ENCODE measurements at regions not wholly inside any gene's neighbourhood (a gene's known extent, or its start where the extent isn't known, plus 50 kb on each side); places are given as distances from the start of the nearest gene placed in this dataset.
A peak's percentile ranks its signal among the peaks of the same experiment; 100 is the strongest.

DNA sequence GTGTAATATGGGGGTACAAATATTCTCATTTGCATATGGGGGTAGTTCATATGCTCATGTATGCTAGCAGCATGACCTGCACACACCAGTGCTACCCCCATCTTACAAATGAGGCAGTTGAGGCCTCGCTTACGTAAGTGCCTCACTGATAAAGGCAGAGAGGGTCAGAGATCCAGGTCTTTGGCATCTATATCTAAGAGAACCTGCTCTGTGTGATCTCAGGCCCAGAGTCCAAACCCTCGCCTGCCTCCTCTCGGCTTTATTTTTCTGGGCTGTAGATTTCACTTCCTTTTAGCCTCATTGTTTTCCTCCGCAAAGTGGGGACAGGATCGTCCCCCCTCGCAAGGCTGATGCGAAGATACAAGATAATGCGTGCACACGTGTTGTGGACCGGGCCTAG lies 325.2 kb downstream of the MN1 start:
- no peak for DNase-seq (ENCODE audit: low spot score)

DNA sequence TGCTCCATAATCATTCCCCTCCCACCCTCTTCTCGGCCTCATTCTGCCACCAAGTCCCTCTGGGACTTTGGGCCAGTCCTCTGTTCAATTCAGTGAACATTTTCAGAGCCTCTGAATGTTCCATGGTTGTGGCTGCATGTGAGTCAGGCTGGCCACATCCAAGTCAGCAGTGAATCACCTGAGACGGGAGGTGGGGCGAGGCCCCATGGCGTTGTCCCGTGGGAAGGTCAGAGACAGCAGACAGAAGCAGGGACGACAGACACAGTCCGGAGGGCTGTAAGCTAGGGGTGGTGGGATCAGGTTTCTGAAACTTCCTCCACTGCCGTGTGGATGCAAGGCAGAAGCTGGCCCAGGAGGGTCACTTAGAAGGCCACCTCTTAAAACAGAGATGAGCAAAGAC lies 324.8 kb downstream of the MN1 start:
- DNase-seq (ENCODE audit: low spot score) = peak; percentile 71

DNA sequence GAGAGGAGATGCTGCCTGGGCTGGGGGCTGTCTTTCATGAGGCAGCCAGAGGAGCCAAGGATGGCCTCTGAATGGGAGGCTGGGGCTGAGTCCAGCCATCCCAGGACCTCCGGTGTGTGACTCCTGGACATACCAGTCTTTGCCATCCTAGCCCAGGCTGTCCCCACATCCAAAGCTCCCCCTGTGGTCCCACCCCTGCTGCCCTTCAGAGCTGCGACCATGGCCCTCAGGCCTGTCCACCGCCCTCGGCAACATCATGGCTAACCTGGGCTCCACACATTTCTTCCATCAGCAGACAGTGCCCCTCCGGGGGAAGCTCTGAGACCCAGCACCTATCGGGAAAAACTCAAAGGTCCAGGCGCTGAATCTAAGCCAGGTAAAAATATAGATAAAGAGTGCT lies 324.4 kb downstream of the MN1 start:
- DNase-seq (ENCODE audit: low spot score) = no peak

DNA sequence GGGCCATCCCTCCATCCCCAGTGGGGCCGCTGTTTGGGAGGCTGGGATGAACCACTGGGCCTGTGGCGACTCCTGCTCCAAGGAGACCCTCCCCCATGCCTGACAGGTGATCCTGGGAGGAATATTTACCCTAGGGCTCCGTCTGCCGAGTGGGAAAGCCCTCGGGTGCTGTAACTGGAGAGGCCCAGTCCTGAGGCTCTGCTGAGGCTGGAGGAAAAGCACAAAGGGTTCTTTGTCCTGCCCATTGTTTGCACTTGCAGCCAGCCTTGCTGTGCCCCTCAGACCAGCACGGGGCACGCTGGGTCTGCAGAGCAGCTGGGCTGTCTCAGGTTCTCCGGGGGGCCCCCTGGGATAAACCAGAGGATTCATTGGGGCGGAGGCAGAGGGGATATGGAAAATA lies 321.1 kb downstream of the MN1 start:
- peak; percentile 66 for DNase-seq (ENCODE audit: low spot score)

DNA sequence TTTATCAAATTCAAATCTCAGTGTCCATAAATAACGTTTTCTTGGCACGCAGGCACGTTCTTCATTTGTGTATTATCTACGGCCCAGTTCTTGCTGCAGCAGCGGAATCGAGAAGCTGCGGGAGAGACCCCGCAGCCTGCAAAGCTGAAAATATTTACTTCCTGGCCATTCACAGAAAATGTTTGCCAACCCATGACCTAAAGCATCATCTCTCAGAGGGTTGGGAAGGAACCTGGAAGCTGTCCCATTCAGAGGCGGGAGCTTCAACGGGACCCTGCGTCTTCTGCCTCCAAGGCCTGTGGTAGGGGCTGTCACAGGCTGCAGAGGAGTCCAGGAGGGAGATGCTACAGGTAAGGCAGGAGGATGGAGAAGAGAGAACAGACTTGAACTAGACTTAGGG lies 319.2 kb downstream of the MN1 start:
- DNase-seq (ENCODE audit: low spot score) = no peak

- DNase-seq (ENCODE audit: low spot score) = no peak
These were observed 318.3 kb downstream of the MN1 start for GRCh38 chr22:27483095-27483785.

- DNase-seq (ENCODE audit: low spot score) = no peak
These were observed 315.7 kb downstream of the MN1 start for GRCh38 chr22:27485842-27486241.

DNA sequence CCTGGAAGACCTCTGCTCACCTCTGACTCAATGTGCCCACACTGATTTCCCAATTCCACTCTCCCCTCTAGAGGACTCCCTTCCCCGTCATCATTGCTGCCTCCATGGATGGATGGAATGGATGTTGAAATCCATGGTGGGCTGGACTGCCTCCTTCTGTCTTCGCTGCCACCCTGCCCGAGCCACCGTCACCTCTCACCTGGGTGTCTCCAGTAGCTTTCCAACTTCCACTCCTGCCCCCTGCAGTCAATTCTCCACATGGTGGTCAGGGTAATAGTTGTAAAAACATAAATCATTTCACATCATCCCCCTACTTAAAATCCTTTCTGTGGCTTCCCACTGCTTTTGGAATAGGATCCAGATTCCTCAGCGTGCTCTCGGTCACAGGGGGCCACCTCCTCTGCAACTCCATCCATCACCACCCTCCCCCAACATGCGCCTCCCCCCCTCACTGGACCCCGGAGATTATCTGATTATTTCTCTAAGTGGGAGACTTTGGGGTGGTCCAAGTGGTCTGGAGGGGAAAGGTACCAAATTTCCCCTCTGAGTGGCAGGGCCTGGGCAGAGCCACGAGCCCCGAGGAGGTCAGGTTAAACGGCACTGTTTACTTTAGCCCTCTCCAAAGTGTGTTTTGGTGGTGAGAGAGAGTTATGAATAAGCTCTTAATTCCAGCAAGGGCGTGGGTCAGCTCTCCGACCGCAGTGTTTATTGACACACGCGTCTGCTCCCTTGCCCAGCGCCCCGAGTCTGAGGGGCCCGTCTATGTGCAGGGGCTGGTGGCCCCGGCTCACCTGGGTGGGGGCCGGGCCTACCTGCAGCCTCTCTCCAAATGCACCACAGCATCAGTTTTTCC lies 313.7 kb downstream of the MN1 start:
- no peak for DNase-seq (ENCODE audit: low spot score)

DNA sequence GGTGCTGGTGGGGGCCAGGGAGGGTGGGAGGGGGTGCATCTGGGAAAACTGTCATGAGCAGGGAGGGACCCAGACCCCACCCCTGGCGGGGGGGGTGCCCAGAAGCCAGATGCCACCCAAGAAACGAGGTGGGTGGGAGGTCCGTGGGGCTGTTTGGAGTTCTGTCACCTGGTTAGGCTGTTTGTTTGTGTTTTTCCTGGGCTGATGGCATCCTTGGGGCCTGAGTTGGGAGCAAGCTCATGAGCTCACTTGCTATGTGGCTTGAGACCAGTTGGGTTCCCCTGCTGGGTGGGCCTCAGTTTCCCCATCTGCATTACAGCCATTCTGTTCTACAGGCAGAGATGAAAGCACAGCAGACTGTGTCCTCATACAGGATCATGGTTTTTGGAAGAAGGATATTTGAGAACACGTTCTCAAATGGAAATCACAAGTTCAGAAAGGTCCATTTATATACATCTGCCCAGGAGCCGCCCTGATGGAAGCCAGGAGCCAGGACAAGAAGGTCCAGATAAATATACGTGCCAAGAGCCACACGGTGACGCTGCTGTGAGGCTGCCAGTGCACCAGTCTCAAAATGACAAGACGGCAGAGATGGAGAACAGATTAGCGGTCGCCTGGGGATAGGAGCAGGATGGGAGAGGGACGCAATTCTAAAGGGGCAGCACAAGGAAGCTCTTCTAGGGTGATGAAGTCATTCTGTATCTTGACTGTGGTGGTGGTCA lies 312.9 kb downstream of the MN1 start:
- no peak for DNase-seq (ENCODE audit: low spot score)

- DNase-seq (ENCODE audit: low spot score) = no peak
These were observed 312.3 kb downstream of the MN1 start for GRCh38 chr22:27489178-27489675.

GRCh38 chr22:27490080-27490479 lies 311.5 kb downstream of the MN1 start:
- no peak for DNase-seq (ENCODE audit: low spot score)

DNA sequence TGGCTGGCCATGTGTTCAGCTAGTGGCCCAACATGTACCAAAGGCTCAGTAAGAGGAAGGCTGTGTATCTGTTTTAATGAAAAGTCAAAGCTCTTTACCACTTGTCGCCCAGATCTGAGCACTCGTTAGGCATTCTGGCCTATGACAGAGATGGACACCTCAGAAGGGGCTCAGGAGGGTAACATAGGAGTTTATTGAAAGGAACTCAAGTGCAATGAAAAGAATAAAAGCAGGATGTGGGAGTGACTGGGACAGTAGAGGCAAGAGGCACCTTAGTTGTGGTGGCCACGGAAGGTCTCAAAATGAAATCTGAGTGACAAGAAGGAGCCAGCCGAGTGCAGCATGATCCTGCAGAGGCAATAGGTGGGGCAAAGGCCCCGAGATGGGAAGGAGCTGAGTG lies 309.7 kb downstream of the MN1 start:
- DNase-seq (ENCODE audit: low spot score) = no peak

GRCh38 chr22:27492566-27493201 lies 308.9 kb downstream of the MN1 start:
- DNase-seq (ENCODE audit: low spot score) = peak; percentile 22

- no peak for DNase-seq (ENCODE audit: low spot score)
These were observed 307.8 kb downstream of the MN1 start for GRCh38 chr22:27493796-27494195.

GRCh38 chr22:27494785-27495184 lies 306.8 kb downstream of the MN1 start:
- DNase-seq (ENCODE audit: low spot score) = no peak

- no peak for DNase-seq (ENCODE audit: low spot score)
These were observed 306.2 kb downstream of the MN1 start for GRCh38 chr22:27495325-27495724.

DNA sequence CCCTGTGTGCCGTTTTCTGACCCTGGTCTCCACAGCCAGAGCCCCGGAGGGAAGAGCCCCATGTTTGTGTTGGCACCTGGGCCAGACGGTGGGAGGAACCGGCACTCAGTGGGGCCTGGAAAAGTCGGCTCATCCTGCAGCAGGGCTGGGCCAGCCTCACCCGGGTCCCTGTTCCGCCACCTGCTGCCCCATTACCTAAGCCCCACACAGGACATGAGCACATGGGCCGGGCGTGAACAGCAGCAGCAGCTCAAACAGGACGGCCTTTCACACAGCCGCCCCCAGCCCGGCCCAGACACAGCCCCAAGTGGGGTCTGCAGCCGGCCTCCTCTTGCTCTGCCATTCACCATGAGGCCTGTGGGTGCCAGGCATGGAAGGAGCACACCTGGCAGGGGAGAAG lies 302.4 kb downstream of the MN1 start:
- no peak for DNase-seq (ENCODE audit: low spot score)

DNA sequence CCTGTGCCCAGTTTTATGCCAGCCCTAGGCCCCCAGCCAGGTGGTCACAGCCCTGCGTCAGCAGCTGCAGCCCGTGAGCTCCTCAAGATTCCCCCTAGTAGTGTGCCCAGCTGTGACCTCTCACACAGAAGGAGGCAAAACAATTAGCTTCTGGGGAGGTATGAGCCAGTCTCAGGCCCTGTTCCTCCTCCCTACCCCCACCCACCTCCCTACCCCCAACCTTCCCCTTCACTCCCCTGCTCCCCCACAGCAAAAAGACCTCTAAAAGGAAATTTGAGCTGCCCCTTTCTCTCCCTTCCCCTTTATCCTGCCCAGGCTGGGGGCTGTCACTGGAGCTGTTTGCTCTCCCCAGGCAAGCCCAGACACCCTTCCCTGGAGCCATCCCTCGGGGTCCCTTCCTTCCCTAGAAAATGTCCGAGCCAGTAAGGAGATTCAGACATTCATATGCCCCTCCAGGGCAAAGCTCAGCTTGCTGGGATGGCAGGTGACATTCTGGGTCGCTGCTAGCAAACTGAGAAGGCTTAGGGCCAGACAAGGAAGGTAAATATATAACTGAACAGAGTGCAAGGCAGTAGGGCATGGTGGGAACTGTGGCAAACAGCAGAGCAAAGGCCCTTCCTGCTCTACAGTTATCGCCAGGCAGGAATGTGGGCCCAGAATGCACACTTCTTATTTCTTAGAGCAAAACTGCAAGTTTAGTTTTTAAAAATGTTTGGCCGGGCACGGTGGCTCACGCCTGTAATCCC lies 300.2 kb downstream of the MN1 start:
- no peak for DNase-seq (ENCODE audit: low spot score)

DNA sequence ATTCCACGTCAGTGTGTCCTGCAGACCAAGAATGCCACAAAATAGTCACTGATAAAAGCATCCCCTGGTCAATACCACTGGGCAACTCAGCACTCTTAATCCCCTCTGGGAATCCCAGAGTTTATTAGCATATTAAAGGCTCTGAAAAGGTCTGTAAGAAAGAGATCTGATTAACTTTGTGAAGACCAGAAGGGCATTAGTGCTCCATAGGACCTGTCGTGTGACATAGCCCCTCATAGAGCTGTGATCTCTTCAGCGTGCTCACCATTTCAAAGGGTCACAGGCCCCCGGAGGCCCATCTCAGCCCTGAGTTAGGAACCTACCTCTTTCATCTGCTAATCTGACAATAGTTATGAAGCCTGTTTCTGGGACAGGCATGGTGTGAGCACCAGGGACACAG lies 299.2 kb downstream of the MN1 start:
- no peak for DNase-seq (ENCODE audit: low spot score)

- no peak for DNase-seq (ENCODE audit: low spot score)
These were observed 296.9 kb downstream of the MN1 start for GRCh38 chr22:27504360-27505253.

Measured in SW480 (cell line).